ENCODE measurements at regions not wholly inside any gene's neighbourhood (a gene's known extent, or its start where the extent isn't known, plus 50 kb on each side); places are given as distances from the start of the nearest gene placed in this dataset.

DNA sequence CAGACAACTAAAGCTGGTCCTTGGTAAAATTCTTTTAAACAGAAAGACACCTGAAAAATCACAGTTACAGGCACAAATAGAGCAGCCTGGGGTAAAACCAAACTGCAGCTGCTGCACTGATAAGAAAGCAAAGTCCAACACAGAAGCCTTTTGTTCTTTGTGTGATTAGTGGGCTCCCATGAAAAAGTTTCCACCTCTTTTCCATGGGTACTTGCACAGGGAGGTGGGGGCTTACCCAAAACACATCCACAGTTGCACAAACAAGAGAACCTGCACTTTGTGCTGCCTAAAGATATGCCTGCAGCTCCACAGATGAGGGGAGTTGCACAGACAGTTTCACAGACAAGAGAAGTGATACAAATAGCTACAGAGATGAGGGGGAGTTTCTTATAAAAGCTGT is 106.7 kb upstream of the SLC5A9 start:
- TF ChIP-seq JUN (IDR thresholded peaks at IDR 0.05; ENCODE audit: borderline replicate concordance, insufficient read depth, insufficient read length, low read depth) (no peak), CTCF (IDR thresholded peaks at IDR 0.05; ENCODE audit: extremely low read depth in 1 of 2, insufficient read depth in 1 of 2, low read depth in 1 of 2, low read length in 2 of 2) (no peak), POLR2AphosphoS5 (IDR thresholded peaks at IDR 0.05; ENCODE audit: insufficient read depth, low read depth, low read length) (no peak), EZH2 (IDR thresholded peaks at IDR 0.05; ENCODE audit: borderline replicate concordance, low read depth, low read length, severe bottlenecking) (no peak), FOS (IDR thresholded peaks at IDR 0.05; ENCODE audit: borderline replicate concordance, insufficient read depth, low read length) (no peak), MYC (IDR thresholded peaks at IDR 0.05; ENCODE audit: low read depth, low read length) (no peak), POLR2A (IDR thresholded peaks at IDR 0.05; ENCODE audit: low read depth, low read length) (no peak), GATA2 (IDR thresholded peaks at IDR 0.05; ENCODE audit: insufficient read depth, insufficient read length, low read depth, low read length) (no peak)
- TF ChIP-seq, protein P1, sequence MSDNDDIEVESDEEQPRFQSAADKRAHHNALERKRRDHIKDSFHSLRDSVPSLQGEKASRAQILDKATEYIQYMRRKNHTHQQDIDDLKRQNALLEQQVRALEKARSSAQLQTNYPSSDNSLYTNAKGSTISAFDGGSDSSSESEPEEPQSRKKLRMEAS (IDR thresholded peaks at IDR 0.05; ENCODE audit: insufficient read depth, insufficient read length): no peak
- Histone ChIP-seq H3K27ac (ENCODE audit: insufficient read depth, low read depth, low read length) (no peak overlapping the region), H3K27me3 (ENCODE audit: control insufficient read depth in 2 of 2, insufficient read depth in 2 of 2, low read length in 2 of 2) (no peaks in the 10 kb centered on the region), H3K4me3 (replicated peaks in 1 of 3; ENCODE audit: insufficient read depth in 1 of 3, low read depth in 1 of 3, low read length in 3 of 3) (no peak overlapping the region), H3K9me1 (replicated peaks; ENCODE audit: control insufficient read depth, extremely low read depth, insufficient read depth, low read length) (no peaks in the 10 kb centered on the region), H3K4me1 (ENCODE audit: control insufficient read depth, extremely low read depth, insufficient read depth, low read length) (no peaks in the 10 kb centered on the region), H3K79me2 (ENCODE audit: control insufficient read depth, insufficient read depth, low read length) (no peaks in the 10 kb centered on the region), H3K9ac (replicated peaks; ENCODE audit: extremely low read depth, insufficient read depth, low read length) (no peak overlapping the region), H3K4me2 (ENCODE audit: insufficient read depth, low read length) (no peak overlapping the region), H3K9me3 (replicated peaks; ENCODE audit: control insufficient read depth, insufficient read depth, low read length) (no peaks in the 10 kb centered on the region), H3K36me3 (ENCODE audit: control insufficient read depth in 2 of 2, extremely low read depth in 1 of 2, insufficient read depth in 2 of 2, low read length in 2 of 2) (no peaks in the 10 kb centered on the region), H2AFZ (ENCODE audit: low read depth, low read length) (no peak overlapping the region), H4K20me1 (replicated peaks; ENCODE audit: control insufficient read depth, extremely low read depth, insufficient read depth, low read length) (no peaks in the 10 kb centered on the region)
- FAIRE-seq (no peak), DNase-seq (ENCODE audit: low read depth, low spot score) (no peak)
- POLR2A ChIA-PET: no interaction called here
- dilution Hi-C loops (cut with MboI; ENCODE audit: extremely low pct_ligation_motif_present, low sequenced_read_pairs): no loop called here
- no TSS peak for BruUV-seq (replicated peaks)
- CTCF ChIA-PET: interaction anchor here (1.0 to 2.3 kb wide), 3 partner anchors 87 to 382 kb away, joined by 3 to 8 read pairs (median 3); partner anchors contain the start of gene TRABD2B
- intact Hi-C loops (cut with micrococcal nuclease): no loop called here

Measured in endothelial cell of umbilical vein (primary cell).